ENCODE measurements at regions not wholly inside any gene's neighbourhood (a gene's known extent, or its start where the extent isn't known, plus 50 kb on each side); places are given as distances from the start of the nearest gene placed in this dataset.

GRCh38 chr2:145321344-145321743 is 801.4 kb upstream of the ZEB2 start:
- H3K4me3 ChIP-seq (replicated peaks; ENCODE audit: low read depth, low read length), result no peak overlapping the region
- no peak for DNase-seq (ENCODE audit: extremely low read depth, low read depth)
- TF ChIP-seq CTCF (IDR thresholded peaks at IDR 0.05; ENCODE audit: low read depth, low read length, missing control alignments), result no peak

GRCh38 chr2:145316496-145316895 is 796.6 kb upstream of the ZEB2 start:
- DNase-seq (ENCODE audit: extremely low read depth, low read depth), result no peak
- H3K4me3 ChIP-seq (replicated peaks; ENCODE audit: low read depth, low read length), result no peak overlapping the region
- no peak for TF ChIP-seq CTCF (IDR thresholded peaks at IDR 0.05; ENCODE audit: low read depth, low read length, missing control alignments)

DNA sequence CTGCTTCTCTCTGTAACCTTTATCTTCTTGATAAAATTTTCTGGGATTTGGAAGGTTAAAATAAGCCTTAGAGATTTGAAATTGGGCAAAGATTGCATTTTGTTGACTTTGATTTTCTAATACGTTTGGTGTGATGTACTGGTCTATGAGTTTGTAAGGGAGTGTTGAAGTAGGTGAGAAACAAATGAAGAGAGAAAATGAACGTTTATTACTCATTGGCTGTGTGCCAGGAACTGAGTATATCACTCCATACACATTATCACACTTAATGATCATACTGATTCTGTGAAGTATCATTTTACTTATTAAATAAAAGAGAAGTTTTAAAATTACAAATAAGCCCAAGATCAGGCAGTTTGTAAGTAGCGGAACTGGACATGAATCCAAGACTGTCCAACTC is 795.1 kb upstream of the ZEB2 start:
- DNase-seq (ENCODE audit: extremely low read depth, low read depth), result no peak
- H3K4me3 ChIP-seq (replicated peaks; ENCODE audit: low read depth, low read length), result no peak overlapping the region
- no peak for TF ChIP-seq CTCF (IDR thresholded peaks at IDR 0.05; ENCODE audit: low read depth, low read length, missing control alignments)

- TF ChIP-seq CTCF (IDR thresholded peaks at IDR 0.05; ENCODE audit: low read depth, low read length, missing control alignments), result no peak
- no peak overlapping the region for H3K4me3 ChIP-seq (replicated peaks; ENCODE audit: low read depth, low read length)
- no peak for DNase-seq (ENCODE audit: extremely low read depth, low read depth)
Observed at GRCh38 chr2:145314119-145314633, 794.3 kb upstream of the ZEB2 start.

- DNase-seq (ENCODE audit: extremely low read depth, low read depth), result no peak
- no peak for TF ChIP-seq CTCF (IDR thresholded peaks at IDR 0.05; ENCODE audit: low read depth, low read length, missing control alignments)
- H3K4me3 ChIP-seq (replicated peaks; ENCODE audit: low read depth, low read length), result no peak overlapping the region
Observed at GRCh38 chr2:145305889-145306288, 786.0 kb upstream of the ZEB2 start.

GRCh38 chr2:145304501-145304900 is 784.6 kb upstream of the ZEB2 start:
- no peak for DNase-seq (ENCODE audit: extremely low read depth, low read depth)
- TF ChIP-seq CTCF (IDR thresholded peaks at IDR 0.05; ENCODE audit: low read depth, low read length, missing control alignments), result no peak

DNA sequence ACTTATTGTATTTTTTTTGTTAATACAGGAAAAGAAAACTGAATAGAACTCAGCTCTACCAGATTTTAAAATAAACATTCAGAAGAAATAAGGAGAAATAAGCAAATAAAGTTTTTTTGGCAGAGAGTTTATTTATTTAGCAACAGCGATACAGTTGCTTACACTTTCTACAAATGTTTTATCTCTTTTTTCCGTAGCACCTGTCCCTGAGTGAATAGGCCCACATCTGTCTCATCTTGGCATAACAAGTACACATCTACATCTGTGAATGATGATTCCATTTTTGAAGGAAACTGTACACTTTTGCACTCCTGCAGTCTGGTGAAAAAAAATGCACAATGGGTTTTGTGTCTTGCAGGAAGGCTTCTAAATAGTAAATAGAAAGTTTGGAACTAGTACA is 783.6 kb upstream of the ZEB2 start:
- no peak for TF ChIP-seq CTCF (IDR thresholded peaks at IDR 0.05; ENCODE audit: low read depth, low read length, missing control alignments)
- H3K4me3 ChIP-seq (replicated peaks; ENCODE audit: low read depth, low read length), result no peak overlapping the region
- no peak for DNase-seq (ENCODE audit: extremely low read depth, low read depth)

More at GRCh38 chr2:145304501-145304900, 784.6 kb upstream of the ZEB2 start:
- no peak overlapping the region for H3K4me3 ChIP-seq (replicated peaks; ENCODE audit: low read depth, low read length)

Data from HFF-Myc (cell line).